T-cell (primary cell): ENCODE measurements at regions not wholly inside any gene's neighbourhood (a gene's known extent, or its start where the extent isn't known, plus 50 kb on each side); places are given as distances from the start of the nearest gene placed in this dataset.

Experiments used
- ATAC-seq, 4 experiments: fragments of 200-7000 bp in 3 of 4; fragments of 150-1000 bp in 1 of 4; cut with Tn5 transposase; replicated peaks in 1 of 4; 1 replicate in 3 of 4; 2 replicates in 1 of 4; pipeline ENCODE4 v1.10.0; 2021; ENCODE audit warnings: moderate library complexity in 3 of 4, mild to moderate bottlenecking in 2 of 4, moderate number of reproducible peaks in 1 of 4
- CTCF ChIA-PET, 2 donors: fragments of 300-600 bp; sonication (Branson Sonifier 250); formaldehyde crosslinking; loops; one replicate each; lab custom pipeline; 2022; ENCODE audit warnings: antibody characterized with exemption in 2 of 2; lab: Charles Lee
- POLR2A ChIA-PET, 2 donors: fragments of 300-600 bp; sonication (Branson Sonifier 250); formaldehyde crosslinking; loops; one replicate each; lab custom pipeline; 2022; ENCODE audit warnings: antibody characterized with exemption in 2 of 2; lab: Charles Lee
- DNase-seq, 35 experiments: peaks; one replicate each; pipeline versions ENCODE4 v3.0.0 to v3.0.0-alpha.2; 2013 to 2023
- H3K27ac ChIP-seq: one replicate; pipeline ENCODE4 v1.5.1; 2013; ENCODE audit warnings: low read length
- H3K27me3 ChIP-seq, 2 experiments: replicated peaks in 1 of 2; 1 replicate in 1 of 2; 2 replicates in 1 of 2; pipeline versions ENCODE4 v1.6.1 to v1.7.0; 2013; ENCODE audit warnings: low read length in 1 of 2, mixed read lengths in 1 of 2; ENCODE audit not compliant: control insufficient read depth in 2 of 2, insufficient read depth in 2 of 2; ENCODE audit errors: extremely low read depth in 1 of 2
- H3K36me3 ChIP-seq, 2 donors: 1 replicate in 1 of 2; 2 replicates in 1 of 2; pipeline versions ENCODE4 v1.6.1 to v1.7.0; 2013; ENCODE audit warnings: low read length in 1 of 2; ENCODE audit not compliant: control insufficient read depth in 2 of 2, insufficient read depth in 1 of 2; ENCODE audit errors: extremely low read depth in 1 of 2
- H3K4me1 ChIP-seq, 2 experiments: 1 replicate in 1 of 2; 2 replicates in 1 of 2; pipeline versions ENCODE4 v1.6.1 to v1.7.0; 2013; ENCODE audit warnings: low read length in 2 of 2, mixed read lengths in 1 of 2; ENCODE audit not compliant: insufficient read depth in 2 of 2, control insufficient read depth in 1 of 2; ENCODE audit errors: extremely low read depth in 1 of 2
- H3K4me3 ChIP-seq, 2 donors: 1 replicate in 1 of 2; 2 replicates in 1 of 2; pipeline versions ENCODE4 v1.5.1 to v1.7.0; 2013; ENCODE audit warnings: mild to moderate bottlenecking in 2 of 2, low read length in 1 of 2, moderate library complexity in 1 of 2; ENCODE audit not compliant: control insufficient read depth in 1 of 2; ENCODE audit errors: extremely low read depth in 1 of 2
- H3K9me3 ChIP-seq: 2 replicates; pipeline ENCODE4 v1.7.0; 2013
- H3K27ac Mint-ChIP-seq, 2 donors: one replicate each; pipeline ENCODE4 v1.8.0; 2020 to 2021; ENCODE audit warnings: mild to moderate bottlenecking in 2 of 2, mixed read lengths in 2 of 2
- H3K27me3 Mint-ChIP-seq, 2 donors: one replicate each; pipeline ENCODE4 v1.8.0; 2021 to 2022; ENCODE audit warnings: mixed read lengths in 2 of 2
- H3K36me3 Mint-ChIP-seq: one replicate; pipeline ENCODE4 v1.8.0; 2021; ENCODE audit warnings: mixed read lengths
- H3K4me1 Mint-ChIP-seq, 3 donors: one replicate each; pipeline ENCODE4 v1.8.0; 2020 to 2022; ENCODE audit warnings: mixed read lengths in 3 of 3, mild to moderate bottlenecking in 1 of 3
- H3K4me3 Mint-ChIP-seq, 3 donors: one replicate each; pipeline ENCODE4 v1.8.0; 2020 to 2022; ENCODE audit warnings: mild to moderate bottlenecking in 3 of 3, mixed read lengths in 3 of 3, moderate library complexity in 3 of 3
- H3K9me3 Mint-ChIP-seq, 3 donors: one replicate each; pipeline ENCODE4 v1.8.0; 2020 to 2022; ENCODE audit warnings: mixed read lengths in 3 of 3
- WGBS: methylation state at CpG from one replicate; pipeline ENCODE4 v1.1.5; 2013; ENCODE audit warnings: missing lambda C conversion rate; ENCODE audit not compliant: insufficient coverage; 5-methylcytosine and 5-hydroxymethylcytosine counted together

DNA sequence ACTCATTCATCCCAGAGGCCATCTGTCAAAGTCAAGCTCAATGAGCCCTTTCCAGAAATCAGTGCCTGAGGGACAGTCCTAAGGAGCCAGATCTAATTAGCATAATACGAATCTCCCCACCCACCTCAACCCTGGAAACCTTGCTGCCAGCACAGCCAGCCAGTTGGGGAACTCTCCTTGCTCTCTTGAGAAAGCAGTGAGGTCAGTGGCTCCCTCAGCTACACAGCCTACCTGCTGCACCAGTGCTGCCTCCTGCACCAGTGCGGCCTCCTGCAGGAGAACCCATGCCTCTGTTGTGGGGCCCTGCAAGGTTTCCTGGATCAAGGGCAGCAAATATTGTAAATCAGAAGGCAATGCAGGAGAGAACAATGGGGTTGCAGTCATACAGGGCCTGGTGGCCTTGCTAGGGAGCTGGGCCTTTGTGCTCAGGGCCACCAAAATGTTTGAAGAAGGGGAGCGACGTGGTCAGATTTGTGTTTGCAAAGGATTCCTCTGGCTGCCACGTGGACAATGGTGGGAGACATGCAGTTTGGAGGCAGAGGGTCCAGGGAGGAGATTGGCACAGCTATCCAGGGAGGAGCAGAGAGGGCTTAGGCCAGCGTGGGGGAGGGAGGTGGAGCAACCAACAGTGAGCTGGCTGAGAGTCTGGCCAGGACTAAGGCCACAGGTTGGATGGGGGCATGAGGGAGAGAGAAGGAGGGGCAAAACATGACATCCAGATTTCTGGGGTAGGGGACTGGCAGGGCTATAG lies 124.3 kb upstream of the MAMLD1 start:
- peaks cover 0 to 9% of the 10 kb centered on the region in 2 donors for H3K27me3 Mint-ChIP-seq
- no peaks in the 10 kb centered on the region for H3K4me1 ChIP-seq
- WGBS = 67% methylated on average over 3 of the region's 6 CpGs
- no peak overlapping the region for H3K27ac Mint-ChIP-seq
- no peaks in the 10 kb centered on the region for H3K4me1 Mint-ChIP-seq
- no peaks in the 10 kb centered on the region for H3K9me3 Mint-ChIP-seq
- POLR2A ChIA-PET = no interaction called here
- ATAC-seq (no peak), DNase-seq (no peak)
- no peaks in the 10 kb centered on the region for H3K9me3 ChIP-seq
- no peaks in the 10 kb centered on the region for H3K36me3 ChIP-seq
- no peak overlapping the region for H3K4me3 Mint-ChIP-seq
- no peak overlapping the region for H3K27ac ChIP-seq
- H3K36me3 Mint-ChIP-seq = no peaks in the 10 kb centered on the region
- no peaks in the 10 kb centered on the region for H3K27me3 ChIP-seq
- CTCF ChIA-PET = no interaction called here
- no peak overlapping the region for H3K4me3 ChIP-seq

DNA sequence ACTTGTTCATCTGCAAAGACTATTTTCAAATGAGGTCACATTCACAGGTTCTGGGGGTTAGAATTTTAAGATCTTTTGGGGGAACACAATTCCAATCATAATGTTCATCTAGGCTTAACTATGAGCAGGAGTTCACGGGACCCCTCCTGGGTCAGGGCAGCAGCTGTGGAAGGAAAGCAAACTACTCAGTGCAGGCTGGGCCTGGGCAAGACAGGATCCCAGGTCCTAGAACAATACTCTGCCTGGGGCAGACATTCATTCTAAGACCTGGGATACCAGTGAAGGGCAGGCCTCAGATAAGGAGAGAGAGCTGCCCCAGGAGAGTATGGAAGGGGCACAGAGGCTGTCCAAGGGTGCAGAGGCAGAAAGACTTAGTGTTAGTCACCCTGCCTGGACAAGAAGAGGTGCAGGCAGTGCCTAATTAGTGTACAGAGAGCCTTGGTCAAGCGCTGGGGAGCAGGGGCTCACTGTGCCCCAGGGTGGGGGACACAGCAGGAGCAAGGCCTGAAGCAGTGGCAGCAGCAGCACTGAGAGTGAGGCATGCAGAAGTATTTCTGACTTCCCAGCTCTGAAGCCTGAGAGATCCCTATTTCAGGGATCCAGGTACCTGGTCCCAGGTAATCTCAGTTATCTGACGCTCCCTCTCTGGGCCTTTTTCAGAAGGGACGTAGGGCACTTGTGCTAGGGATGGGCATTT lies 123.0 kb upstream of the MAMLD1 start:
- Histone ChIP-seq H3K4me1 (no peaks in the 10 kb centered on the region), H3K36me3 (no peaks in the 10 kb centered on the region), H3K9me3 (no peaks in the 10 kb centered on the region), H3K27me3 (no peaks in the 10 kb centered on the region), H3K4me3 (no peak overlapping the region), H3K27ac (no peak overlapping the region)
- Mint-ChIP-seq H3K9me3 (no peaks in the 10 kb centered on the region), H3K27ac (no peak overlapping the region), H3K4me3 (no peak overlapping the region), H3K27me3 (peaks cover 0 to 13% of the 10 kb centered on the region in 2 donors), H3K36me3 (no peaks in the 10 kb centered on the region), H3K4me1 (no peaks in the 10 kb centered on the region)
- WGBS = 100% methylated on average over 2 of the region's 4 CpGs
- ChIA-PET POLR2A (no interaction called here), CTCF (no interaction called here)
- no peak for ATAC-seq
- no peak for DNase-seq

DNA sequence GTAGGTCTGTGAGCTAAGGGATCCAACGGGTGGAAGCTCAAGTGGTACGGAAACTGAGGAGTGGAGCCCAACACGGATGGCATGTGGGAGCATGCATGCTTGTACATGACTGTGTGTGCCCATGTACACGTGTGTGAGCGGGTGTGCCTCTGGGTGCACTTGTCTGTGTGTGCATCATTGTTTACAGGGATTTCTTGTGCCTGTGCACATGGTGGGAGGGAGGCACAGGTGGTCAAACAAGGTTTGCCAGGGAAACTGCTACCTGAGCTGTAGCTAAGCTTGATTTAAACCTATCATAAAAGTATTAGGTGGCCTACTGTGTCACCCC lies 122.5 kb upstream of the MAMLD1 start:
- DNase-seq (no peak), ATAC-seq (no peak)
- Mint-ChIP-seq H3K9me3 (no peaks in the 10 kb centered on the region), H3K4me3 (no peak overlapping the region), H3K4me1 (no peaks in the 10 kb centered on the region), H3K27ac (no peak overlapping the region), H3K36me3 (no peaks in the 10 kb centered on the region), H3K27me3 (peaks cover 0 to 13% of the 10 kb centered on the region in 2 donors)
- ChIA-PET POLR2A (no interaction called here), CTCF (no interaction called here)
- Histone ChIP-seq H3K4me1 (no peaks in the 10 kb centered on the region), H3K4me3 (no peak overlapping the region), H3K9me3 (no peaks in the 10 kb centered on the region), H3K27me3 (no peaks in the 10 kb centered on the region), H3K27ac (no peak overlapping the region), H3K36me3 (no peaks in the 10 kb centered on the region)
- 74% methylated on average over 2 of the region's 5 CpGs for WGBS

GRCh38 chrX:150253959-150254620 lies 109.0 kb upstream of the MAMLD1 start:
- Mint-ChIP-seq H3K27ac (no peak overlapping the region), H3K9me3 (no peaks in the 10 kb centered on the region), H3K4me1 (peaks cover 7 to 12% (median 9%) of the 10 kb centered on the region in 3 donors), H3K4me3 (no peak overlapping the region), H3K36me3 (no peaks in the 10 kb centered on the region), H3K27me3 (peaks cover 0 to 4% of the 10 kb centered on the region in 2 donors)
- ChIA-PET CTCF (no interaction called here), POLR2A (no interaction called here)
- ATAC-seq (no peak), DNase-seq (no peak)
- Histone ChIP-seq H3K27me3 (no peaks in the 10 kb centered on the region), H3K4me1 (peaks cover 0 to 4% of the 10 kb centered on the region in 2 experiments), H3K36me3 (no peaks in the 10 kb centered on the region), H3K9me3 (no peaks in the 10 kb centered on the region), H3K4me3 (no peak overlapping the region), H3K27ac (no peak overlapping the region)
- WGBS = no CpG with 5 or more reads among the region's 7 CpGs

DNA sequence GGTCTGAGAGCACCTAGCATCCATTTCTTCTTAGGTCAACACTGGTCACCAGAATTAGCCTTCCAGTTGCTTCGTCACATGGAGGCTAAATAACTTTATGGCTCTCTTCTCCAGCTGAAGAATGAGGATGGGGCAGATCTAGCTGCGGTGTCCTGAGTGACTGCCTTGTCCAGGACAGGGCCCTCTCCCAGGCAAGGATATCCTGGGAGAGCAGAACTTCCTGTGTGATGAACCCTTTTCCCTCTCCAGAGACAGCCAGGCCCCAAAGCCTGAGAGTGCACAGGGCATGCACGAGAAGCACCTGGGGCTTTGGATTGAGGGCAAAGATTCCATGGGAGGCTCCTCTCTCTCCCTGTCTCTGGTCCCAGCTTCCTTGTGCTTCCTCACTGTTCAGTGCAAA lies 108.2 kb upstream of the MAMLD1 start:
- WGBS = no CpG with 5 or more reads among the region's 3 CpGs
- ATAC-seq = no peak
- H3K36me3 Mint-ChIP-seq = no peaks in the 10 kb centered on the region

DNA sequence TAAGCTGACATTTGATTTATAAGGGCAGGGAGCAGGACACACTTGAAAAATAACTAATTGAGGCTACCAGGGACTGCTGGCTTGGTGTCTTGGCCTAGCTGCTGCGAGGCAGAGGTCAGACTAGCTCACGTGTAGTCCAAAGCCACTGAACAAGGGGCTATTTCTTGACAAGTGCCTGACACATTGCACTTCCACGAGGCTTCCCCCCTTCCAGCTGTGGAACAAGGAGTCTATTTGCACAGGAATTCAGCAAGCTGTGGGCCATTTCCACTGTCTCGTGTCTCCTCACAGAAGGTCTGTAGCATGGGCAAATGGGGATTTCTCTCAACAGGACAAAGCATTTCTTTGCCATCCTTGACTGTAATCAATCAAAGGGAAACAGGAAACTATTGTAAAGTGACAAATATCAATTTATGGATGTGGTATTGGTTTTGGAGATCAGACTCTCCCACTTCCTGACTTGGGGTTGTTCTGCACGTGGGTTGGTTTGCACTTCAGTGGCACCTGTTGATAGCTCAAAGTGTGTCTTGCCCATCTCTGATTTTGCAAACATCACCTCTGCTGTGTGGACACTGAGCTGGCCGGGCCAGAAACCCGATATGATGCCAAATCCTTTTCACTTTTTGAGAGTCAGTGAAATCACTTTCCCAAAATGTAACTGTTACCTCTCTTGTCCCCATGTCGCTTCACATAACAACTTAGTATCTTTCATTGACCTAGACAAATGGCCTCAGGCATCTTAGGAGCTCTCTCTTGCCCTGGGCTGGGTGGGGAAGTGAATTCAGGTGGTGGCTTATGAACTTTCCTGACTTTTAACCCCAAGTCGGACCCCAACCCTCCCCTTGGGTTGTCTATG lies 107.4 kb upstream of the MAMLD1 start:
- H3K27me3 ChIP-seq = no peaks in the 10 kb centered on the region

More for the DNA sequence above, 108.2 kb upstream of the MAMLD1 start:
- no peak overlapping the region for H3K27ac ChIP-seq
- ChIA-PET CTCF (no interaction called here), POLR2A (no interaction called here)
- H3K9me3 ChIP-seq = no peaks in the 10 kb centered on the region
- no peak for DNase-seq
- no peaks in the 10 kb centered on the region for H3K36me3 ChIP-seq
- Mint-ChIP-seq H3K4me3 (no peak overlapping the region), H3K4me1 (peaks cover 7 to 12% (median 9%) of the 10 kb centered on the region in 3 donors), H3K9me3 (no peaks in the 10 kb centered on the region), H3K27me3 (peaks cover 0 to 4% of the 10 kb centered on the region in 2 donors), H3K27ac (no peak overlapping the region)
- H3K4me3 ChIP-seq = no peak overlapping the region
- H3K4me1 ChIP-seq = peaks cover 0 to 4% of the 10 kb centered on the region in 2 experiments
- no peaks in the 10 kb centered on the region for H3K27me3 ChIP-seq

More for the DNA sequence above, 107.4 kb upstream of the MAMLD1 start:
- no peak for DNase-seq
- Mint-ChIP-seq H3K36me3 (no peaks in the 10 kb centered on the region), H3K4me1 (peaks cover 7 to 12% (median 9%) of the 10 kb centered on the region in 3 donors), H3K27ac (no peak overlapping the region), H3K4me3 (no peak overlapping the region), H3K9me3 (no peaks in the 10 kb centered on the region), H3K27me3 (peaks cover 0 to 4% of the 10 kb centered on the region in 2 donors)
- no peak for ATAC-seq
- Histone ChIP-seq H3K4me1 (peaks cover 0 to 4% of the 10 kb centered on the region in 2 experiments), H3K4me3 (no peak overlapping the region), H3K9me3 (no peaks in the 10 kb centered on the region), H3K36me3 (no peaks in the 10 kb centered on the region), H3K27ac (no peak overlapping the region)
- ChIA-PET CTCF (no interaction called here), POLR2A (no interaction called here)
- 76% methylated on average over 5 of the region's 9 CpGs for WGBS
